Esophagus muscularis mucosa (tissue), 3 donors: ENCODE measurements at regions not wholly inside any gene's neighbourhood (a gene's known extent, or its start where the extent isn't known, plus 50 kb on each side); places are given as distances from the start of the nearest gene placed in this dataset.

ENCODE experiments used
- POLR2A ChIP-seq: fragments of 450-650 bp; IDR thresholded peaks from one replicate; pipeline ENCODE4 v1.6.1; 2017; ENCODE audit warnings: antibody characterized with exemption, moderate library complexity, mild to moderate bottlenecking, low read depth
- TF ChIP-seq, protein P1 (sequence below), 3 experiments: fragments of 200-600 bp in 2 of 3; fragments of 450-650 bp in 1 of 3; sonication (generic) in 2 of 3; IDR thresholded peaks; one replicate each; pipeline ENCODE4 v1.5.1; 2017 to 2019; ENCODE audit warnings: antibody characterized with exemption in 3 of 3, mild to moderate bottlenecking in 2 of 3, moderate library complexity in 1 of 3

DNA sequence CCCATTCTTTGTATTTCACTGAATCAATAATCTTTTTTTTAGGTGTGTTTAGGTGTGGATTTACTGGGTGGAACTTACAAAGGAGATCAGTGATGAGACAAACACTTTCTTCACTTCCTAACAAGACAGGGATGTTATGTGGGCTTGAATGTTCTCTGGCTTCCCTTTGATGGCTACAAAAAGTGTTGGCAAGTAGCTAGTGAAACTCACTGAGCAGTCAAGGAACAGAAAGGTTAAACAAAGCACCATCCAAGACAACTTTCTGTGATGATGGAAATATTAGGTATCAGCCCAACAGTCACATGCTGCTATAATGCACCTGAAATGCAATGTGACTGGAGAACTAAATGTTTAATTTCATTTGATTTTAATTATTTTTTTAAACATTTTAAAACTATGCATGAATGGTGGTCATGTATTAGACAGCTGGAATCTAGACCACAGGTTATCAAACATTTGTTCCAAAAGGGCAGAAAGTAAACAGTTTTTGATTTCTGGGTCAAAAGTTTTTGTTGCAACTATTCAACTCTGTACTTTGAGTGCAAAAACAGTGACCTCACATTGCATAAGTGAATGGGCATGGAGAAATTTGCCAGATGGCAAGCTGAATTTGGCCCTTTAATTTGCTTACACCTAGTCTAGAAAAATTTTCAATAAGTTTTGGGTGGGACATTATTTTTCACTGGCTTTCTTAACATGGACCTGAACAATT, 1272.7 kb upstream of the TMEFF2 start:
- TF ChIP-seq, protein P1, sequence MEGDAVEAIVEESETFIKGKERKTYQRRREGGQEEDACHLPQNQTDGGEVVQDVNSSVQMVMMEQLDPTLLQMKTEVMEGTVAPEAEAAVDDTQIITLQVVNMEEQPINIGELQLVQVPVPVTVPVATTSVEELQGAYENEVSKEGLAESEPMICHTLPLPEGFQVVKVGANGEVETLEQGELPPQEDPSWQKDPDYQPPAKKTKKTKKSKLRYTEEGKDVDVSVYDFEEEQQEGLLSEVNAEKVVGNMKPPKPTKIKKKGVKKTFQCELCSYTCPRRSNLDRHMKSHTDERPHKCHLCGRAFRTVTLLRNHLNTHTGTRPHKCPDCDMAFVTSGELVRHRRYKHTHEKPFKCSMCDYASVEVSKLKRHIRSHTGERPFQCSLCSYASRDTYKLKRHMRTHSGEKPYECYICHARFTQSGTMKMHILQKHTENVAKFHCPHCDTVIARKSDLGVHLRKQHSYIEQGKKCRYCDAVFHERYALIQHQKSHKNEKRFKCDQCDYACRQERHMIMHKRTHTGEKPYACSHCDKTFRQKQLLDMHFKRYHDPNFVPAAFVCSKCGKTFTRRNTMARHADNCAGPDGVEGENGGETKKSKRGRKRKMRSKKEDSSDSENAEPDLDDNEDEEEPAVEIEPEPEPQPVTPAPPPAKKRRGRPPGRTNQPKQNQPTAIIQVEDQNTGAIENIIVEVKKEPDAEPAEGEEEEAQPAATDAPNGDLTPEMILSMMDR (IDR thresholded peaks at IDR 0.05), result no peak
- TF ChIP-seq POLR2A, result no peak
